ENCODE measurements at regions not wholly inside any gene's neighbourhood (a gene's known extent, or its start where the extent isn't known, plus 50 kb on each side); places are given as distances from the start of the nearest gene placed in this dataset.

DNA sequence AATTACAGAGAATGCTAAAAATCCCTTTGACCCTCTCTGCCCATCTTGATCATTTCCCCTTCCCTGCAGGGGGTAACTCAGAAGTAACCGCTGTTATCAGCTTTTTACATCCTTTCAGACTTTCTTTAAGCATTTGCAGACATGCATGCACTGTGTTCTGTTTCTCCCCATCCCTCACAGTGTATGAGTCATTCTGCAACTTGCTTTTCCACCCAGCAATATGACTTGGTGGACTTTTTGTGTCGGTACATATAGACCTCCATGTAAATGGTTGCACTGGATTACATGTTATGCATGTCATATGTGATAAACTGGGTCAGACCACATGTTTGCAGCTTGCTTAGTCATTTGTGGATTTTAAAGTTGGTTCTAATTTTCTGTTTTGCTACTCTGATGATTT lies 87.7 kb upstream of the NECTIN1 start:
- FAIRE-seq (no peak), DNase-seq (ENCODE audit: insufficient read length, low spot score) (no peak)
- no peak for TF ChIP-seq POLR2A (IDR thresholded peaks at IDR 0.05; ENCODE audit: low read depth, low read length)

DNA sequence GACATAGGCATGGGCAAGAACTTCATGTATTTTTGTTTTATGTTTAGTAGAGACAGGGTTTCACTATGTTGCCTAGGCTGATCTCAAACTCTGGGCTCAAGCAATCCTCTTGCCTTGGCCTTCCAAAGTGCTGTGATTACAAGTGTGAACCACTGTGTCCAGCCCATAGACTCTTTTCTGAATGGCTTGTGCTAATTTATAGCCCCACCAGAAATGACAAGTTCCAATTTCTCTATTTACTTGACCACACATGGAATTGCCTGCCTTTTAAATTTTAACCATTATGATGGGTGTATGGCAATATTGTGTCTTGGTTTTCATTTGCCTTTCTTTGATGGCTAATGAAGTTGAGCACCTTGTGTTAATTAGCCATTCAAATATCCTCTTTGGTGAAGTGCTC lies 85.8 kb upstream of the NECTIN1 start:
- TF ChIP-seq POLR2A (IDR thresholded peaks at IDR 0.05; ENCODE audit: low read depth, low read length): no peak
- FAIRE-seq (no peak), DNase-seq (ENCODE audit: insufficient read length, low spot score) (no peak)

DNA sequence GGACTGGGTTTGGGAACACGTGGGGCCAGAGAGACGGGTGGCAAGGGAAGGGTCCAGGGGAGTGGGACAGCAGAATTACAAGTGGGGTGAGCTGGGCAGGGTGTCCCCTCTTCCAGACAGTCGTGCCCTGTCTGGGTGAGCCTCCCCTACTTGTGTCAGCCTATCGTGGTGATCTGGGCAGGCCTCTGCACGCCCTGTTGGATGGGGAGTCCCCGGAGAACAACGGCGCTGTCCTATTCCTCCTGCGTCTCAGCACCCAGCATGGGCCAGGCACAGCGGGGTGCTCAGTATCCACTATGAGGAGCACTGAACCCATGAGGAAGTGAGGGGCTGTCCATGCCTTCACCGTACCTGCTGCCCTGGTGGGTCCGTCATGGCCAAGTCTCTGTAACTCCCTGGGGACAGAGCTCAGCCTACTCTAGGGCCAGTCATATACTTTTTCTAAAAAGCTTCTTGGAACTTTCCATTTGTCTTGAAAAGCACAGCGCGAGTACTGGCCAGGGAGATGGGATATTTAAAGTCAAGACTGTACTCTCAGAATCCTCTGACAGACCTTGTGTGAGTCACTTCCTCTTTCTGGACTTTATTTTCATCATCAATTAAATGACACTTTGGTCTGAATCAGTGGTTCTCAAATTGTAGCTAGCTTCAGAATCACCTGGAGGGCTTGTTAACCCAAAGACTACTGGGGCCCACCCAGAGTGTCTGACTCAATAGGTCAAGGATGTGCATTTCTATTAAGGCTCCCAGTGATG lies 81.7 kb upstream of the NECTIN1 start:
- FAIRE-seq: no peak
- no peak for DNase-seq (ENCODE audit: insufficient read length, low spot score)
- TF ChIP-seq POLR2A (IDR thresholded peaks at IDR 0.05; ENCODE audit: low read depth, low read length): no peak

DNA sequence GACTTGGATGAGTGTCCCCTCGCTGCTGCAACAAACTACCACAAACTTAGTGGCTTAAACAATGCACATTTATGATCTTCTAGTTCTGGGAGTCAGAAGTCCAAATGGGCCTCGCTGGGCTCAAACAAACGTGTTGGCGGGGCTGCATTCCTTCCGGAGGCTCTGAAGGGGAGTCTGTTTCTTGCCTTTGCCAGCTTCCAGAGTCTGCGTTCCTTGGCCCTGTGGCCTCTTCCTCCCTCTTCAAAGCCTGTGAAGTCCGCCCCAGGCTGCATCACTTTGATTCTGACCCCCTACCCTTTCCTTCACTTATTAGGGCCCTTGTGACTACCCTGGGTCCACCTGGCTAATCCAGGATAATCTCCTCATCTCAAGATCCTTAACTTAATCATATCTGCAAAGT lies 80.3 kb upstream of the NECTIN1 start:
- no peak for TF ChIP-seq POLR2A (IDR thresholded peaks at IDR 0.05; ENCODE audit: low read depth, low read length)
- DNase-seq (ENCODE audit: insufficient read length, low spot score) (no peak), FAIRE-seq (no peak)

DNA sequence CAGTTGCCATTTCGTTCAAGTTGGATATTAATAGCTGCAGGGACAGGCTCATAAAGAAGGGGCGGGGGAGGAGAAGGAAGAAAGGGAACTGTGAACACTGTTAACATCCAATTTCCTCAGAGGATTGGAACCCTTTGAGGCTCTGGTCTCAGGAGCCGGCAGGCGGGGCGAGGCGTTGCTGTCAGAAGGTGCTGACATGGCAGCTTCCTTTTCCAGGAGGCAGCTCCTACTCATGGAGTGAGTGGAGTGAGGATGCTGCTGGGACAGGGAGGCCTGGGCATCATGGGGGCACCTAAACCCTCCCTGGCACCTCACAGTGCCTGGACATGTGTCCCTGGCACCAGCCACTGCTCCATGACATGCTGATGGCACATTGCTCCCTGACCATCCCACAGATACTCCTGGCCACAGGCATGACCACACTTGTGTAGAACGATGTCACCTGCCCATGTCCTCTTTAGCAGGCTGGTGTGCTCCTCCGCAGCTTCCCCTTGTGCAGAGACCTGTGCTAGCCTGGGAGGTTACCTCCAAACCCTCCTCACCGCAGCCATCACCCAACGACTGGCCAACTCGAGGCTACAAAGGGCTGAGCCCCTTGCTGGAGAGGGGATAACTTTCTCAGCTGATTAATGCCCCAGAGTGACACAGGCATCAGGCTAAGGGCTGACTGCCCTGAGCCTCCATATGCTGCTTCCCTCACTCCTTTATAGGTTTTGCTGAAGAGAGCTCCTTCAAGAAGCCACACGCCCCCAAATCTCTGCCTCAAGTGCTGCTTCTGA lies 79.6 kb upstream of the NECTIN1 start:
- TF ChIP-seq POLR2A (IDR thresholded peaks at IDR 0.05; ENCODE audit: low read depth, low read length): no peak
- no peak for FAIRE-seq

DNA sequence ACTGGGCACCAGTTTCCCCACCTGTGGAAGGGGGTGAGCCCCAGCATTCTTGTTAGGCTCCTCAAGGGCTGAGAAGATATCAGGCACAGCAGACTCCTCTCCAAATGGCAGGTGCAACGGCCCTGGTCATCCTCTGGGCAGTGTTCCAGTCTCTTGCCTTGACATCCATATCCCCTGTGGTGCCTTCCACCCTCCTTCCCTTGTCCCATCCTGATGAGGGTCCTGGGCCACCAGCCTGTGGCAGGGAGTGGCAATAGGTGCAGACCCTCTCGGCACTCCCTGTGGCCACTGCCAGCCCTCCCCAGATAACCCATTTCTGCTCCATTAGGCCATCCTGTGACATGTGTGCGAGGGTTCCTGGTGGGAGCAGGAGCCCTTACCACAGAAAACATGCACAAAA lies 78.8 kb upstream of the NECTIN1 start:
- TF ChIP-seq POLR2A (IDR thresholded peaks at IDR 0.05; ENCODE audit: low read depth, low read length): no peak
- DNase-seq (ENCODE audit: insufficient read length, low spot score) (no peak), FAIRE-seq (no peak)

More for the DNA sequence above, 79.6 kb upstream of the NECTIN1 start:
- no peak for DNase-seq (ENCODE audit: insufficient read length, low spot score)

DNA sequence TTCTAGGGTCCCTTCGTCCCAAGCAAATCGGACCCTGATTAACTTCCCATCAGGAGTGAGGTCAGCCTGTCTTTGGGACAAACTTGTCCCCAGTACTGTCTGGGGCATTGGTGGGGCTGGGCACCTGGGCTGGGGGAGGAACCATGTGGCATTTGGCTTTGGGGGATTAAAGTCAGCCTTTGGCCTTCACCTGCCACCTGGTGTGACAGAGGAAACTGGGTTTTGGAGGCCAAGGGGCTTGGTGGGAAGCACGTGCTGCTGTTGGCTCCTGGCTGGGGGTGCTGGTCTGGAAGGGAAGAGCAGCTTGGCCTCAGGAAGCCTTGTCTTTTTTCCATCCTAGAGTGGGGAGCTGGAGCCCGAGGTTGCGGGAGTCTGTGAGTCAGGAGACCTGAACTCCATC lies 78.4 kb upstream of the NECTIN1 start:
- no peak for FAIRE-seq
- no peak for TF ChIP-seq POLR2A (IDR thresholded peaks at IDR 0.05; ENCODE audit: low read depth, low read length)
- DNase-seq (ENCODE audit: insufficient read length, low spot score): no peak

DNA sequence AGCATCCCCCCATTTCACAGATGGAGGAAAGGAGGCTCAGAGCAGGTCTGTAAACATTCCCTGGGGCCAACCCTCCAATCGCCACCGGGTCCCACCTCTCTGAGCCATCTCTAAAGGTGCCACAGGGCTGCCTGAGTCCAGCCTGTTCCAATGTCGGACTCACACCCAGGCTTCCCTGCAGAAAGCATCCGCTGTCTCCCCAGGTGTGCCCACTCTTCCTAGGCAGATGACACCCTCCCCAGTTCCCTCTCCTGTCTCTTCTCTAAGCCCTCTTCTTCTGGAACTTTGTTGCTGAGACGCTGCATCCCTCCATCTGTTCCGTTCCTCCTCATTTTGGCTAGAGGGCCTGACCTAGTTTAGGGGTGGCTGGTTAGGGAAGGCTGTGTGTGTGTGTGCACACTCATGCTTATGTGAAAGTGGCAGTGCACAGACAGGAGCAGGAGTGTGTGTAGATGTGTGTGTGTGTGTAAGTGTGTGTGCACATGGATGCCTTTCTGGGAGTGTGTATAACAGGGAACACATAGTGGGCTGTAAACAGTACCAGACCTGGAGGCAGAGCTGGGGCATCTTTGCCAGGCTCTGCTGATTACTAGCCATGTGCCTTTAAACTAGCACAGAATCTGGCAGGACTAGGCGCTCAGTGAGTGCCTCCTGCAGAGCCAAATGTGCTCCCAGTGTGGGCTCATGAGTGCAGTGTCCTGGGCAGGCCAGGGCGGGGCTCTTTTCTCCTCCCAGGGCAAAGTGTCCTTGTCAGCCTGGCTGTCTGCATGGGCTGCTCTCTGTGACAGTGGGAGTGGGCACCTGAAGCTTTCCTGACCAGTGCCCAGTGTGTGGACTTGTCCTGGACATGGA lies 77.3 kb upstream of the NECTIN1 start:
- no peak for FAIRE-seq

DNA sequence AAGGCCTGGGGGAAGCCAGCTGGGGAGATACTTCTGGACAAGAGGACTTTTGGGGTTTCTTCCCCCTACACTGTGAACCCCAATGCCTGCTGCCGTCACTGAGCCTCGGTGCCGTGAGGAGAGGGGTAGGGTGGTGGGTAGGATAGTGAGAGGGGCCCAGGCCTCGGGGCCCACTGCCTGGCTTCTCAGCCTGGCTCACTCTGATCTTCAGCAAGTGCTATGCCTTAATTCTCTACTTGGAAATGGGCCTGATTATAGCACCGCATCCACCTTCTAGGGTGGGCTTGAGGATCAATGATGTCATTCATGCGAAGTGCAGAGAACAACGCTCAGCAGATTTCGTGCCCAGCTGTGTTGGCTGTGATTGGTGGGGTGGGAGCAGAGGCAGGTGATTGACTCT lies 76.7 kb upstream of the NECTIN1 start:
- no peak for DNase-seq (ENCODE audit: insufficient read length, low spot score)
- no peak for FAIRE-seq
- no peak for TF ChIP-seq POLR2A (IDR thresholded peaks at IDR 0.05; ENCODE audit: low read depth, low read length)

More for the DNA sequence above, 77.3 kb upstream of the NECTIN1 start:
- DNase-seq (ENCODE audit: insufficient read length, low spot score): no peak
- no peak for TF ChIP-seq POLR2A (IDR thresholded peaks at IDR 0.05; ENCODE audit: low read depth, low read length)

DNA sequence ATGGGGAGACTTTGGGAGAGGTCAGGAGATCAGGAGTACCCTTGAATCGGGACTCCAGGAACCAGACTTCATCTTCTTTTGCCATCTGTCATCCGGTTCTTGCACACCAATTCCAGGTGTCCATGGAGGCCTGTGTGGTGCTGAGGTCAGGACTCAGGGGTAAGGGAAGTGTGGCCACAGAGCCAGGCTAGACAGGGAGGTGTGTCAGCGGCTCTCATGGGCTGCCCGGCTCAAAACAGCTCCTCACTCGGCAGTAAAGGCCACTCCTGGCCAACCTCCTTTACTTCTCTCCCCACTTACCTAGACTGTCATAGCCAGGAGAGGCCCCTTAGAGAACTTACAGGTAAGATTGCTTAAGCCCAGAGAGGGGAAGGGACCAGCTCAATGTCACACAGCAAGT lies 75.7 kb upstream of the NECTIN1 start:
- FAIRE-seq (no peak), DNase-seq (ENCODE audit: insufficient read length, low spot score) (no peak)
- no peak for TF ChIP-seq POLR2A (IDR thresholded peaks at IDR 0.05; ENCODE audit: low read depth, low read length)

DNA sequence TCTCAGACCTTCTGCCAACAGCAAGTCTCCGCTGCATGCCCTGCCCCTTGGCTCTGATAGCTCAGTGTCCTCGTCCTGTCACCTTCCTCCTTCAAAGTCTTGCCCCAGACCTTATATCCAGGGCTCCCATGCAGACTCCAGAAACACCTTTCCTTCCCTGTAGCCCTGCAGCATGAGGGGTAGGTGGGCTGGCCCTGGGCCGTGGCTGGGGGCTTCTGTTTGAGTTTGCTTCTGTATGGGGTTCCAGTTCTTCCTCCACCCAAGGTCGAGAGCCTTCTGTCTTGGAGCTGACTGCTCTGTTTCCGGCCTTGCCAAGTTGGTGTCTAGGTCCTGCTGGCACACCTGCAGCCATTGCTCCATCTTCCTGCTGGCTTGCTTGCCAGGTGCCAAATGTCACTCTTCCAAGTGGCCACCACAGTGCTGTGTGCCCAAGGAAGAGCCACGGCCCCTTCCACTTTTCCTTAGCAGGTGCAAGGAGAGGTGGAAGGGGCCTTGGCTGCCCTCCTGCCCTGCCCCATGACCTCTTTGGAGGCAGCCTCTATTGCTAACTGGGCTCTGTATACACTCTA lies 74.8 kb upstream of the NECTIN1 start:
- FAIRE-seq (no peak), DNase-seq (ENCODE audit: insufficient read length, low spot score) (no peak)
- TF ChIP-seq POLR2A (IDR thresholded peaks at IDR 0.05; ENCODE audit: low read depth, low read length): no peak

DNA sequence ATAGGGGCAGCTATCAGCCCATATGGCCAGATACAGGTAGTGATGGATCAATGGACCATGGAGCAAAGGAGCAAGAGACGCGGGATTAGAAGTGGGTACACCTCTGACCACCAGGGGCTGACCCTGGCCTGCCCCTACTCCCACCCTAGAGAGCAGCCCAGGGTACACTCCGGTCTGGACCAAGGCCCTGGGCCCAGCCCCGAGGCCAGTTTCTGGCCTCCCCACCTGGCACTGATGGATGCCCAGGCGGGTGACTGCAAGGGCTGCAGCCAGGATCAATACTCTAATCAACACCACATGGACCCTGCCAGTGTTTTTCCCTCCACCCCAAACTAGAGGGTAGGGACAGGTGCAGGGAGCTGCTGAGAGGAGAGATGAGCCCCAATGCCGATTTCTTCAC lies 74.1 kb upstream of the NECTIN1 start:
- no peak for DNase-seq (ENCODE audit: insufficient read length, low spot score)
- FAIRE-seq: no peak
- TF ChIP-seq POLR2A (IDR thresholded peaks at IDR 0.05; ENCODE audit: low read depth, low read length): no peak

DNA sequence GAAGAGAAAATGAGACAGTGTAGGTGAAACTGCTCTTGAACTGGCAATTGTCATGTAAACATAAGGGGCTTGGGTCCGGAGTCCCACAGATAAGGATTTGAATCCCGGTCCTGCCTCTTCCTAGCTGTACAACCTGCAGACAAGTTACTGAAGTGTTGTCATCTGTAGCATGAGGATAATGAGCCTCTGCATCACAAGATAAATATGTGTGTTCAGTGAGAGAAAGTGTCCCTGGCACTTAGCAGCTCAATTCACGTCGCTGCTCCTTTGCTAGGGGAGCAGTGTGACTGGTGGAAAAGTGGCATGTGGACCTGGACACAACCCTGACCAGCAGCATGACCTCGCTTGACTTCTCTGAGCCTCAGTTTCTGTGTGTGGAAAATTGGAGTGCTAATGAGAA lies 73.7 kb upstream of the NECTIN1 start:
- no peak for TF ChIP-seq POLR2A (IDR thresholded peaks at IDR 0.05; ENCODE audit: low read depth, low read length)
- FAIRE-seq (no peak), DNase-seq (ENCODE audit: insufficient read length, low spot score) (no peak)

DNA sequence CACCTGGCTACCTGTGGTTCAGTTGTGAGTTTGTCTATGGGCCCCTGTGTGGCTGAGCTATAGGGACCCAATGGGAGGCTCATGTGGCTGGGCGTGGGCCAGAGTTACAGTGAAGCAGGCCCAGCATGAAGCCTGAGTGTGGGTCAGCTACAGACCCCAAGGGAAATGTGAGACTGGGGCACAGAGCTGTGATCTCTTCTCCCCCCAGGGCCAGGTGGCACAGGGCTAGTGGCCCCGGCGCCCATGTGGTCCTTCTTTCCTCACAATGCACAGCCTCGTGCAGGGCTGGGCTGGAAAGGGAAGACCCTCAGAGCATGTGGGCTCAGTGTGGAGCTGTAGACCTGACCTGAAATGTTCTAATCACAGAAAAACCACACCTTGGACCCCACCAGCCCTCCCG lies 71.6 kb upstream of the NECTIN1 start:
- TF ChIP-seq POLR2A (IDR thresholded peaks at IDR 0.05; ENCODE audit: low read depth, low read length): no peak
- FAIRE-seq: no peak
- no peak for DNase-seq (ENCODE audit: insufficient read length, low spot score)

Measured in H54 (cell line).